ENCODE measurements at regions not wholly inside any gene's neighbourhood (a gene's known extent, or its start where the extent isn't known, plus 50 kb on each side); places are given as distances from the start of the nearest gene placed in this dataset.

DNA sequence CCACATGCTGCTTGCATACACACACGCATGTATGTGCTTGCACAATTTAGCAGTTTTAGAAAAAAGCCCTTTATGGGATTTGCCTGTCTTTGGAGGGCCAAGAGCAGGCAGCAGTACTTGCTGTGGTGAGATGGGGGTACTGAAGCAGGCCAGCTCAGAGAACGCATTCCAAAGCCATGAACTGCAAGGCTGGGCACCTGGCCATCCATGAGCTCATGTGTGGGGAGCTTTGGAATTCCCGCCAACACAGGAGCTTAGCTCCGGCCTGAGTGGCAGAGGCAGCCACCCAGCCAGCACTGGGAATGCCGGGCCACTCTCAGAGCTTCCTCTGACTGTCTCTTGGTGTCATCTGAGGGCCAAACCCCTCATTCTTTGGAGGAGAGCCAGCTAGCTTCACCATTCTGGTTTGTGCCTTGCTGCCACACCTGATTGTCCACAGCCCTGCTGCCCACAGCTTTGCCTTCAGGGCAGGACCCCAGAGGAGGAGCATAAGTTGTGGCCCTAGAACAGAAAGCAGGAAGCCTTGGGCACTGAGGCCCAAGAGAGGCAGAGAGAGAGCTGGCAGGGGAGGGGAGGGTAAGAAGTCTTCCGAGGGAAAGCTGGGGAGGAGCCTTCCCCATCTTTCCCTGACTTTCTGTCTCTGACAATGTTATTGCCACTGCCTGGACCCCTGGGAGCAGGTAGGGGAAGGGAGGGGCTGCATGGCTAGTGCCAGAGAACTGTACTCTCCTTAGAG lies 92.1 kb upstream of the POU3F1 start:
- H3K4me1 Mint-ChIP-seq: peaks cover 0 to 4% (median 0%) of the 10 kb centered on the region in 7 donors
- no peaks in the 10 kb centered on the region for H3K36me3 Mint-ChIP-seq
- intact Hi-C loops (cut with micrococcal nuclease): no loop called here

GRCh38 chr1:38137164-38137563 lies 90.6 kb upstream of the POU3F1 start:
- no peaks in the 10 kb centered on the region for H3K36me3 ChIP-seq (ENCODE audit: control insufficient read depth in 2 of 3, insufficient read depth in 3 of 3, low read length in 3 of 3)
- Mint-ChIP-seq H3K27ac (no peak overlapping the region), H3K27me3 (peaks cover 65 to 84% (median 75%) of the 10 kb centered on the region in 5 donors), H3K4me3 (no peak overlapping the region), H3K4me1 (peaks cover 0 to 4% (median 0%) of the 10 kb centered on the region in 7 donors), H3K36me3 (no peaks in the 10 kb centered on the region), H3K9me3 (peaks cover 0 to 2% (median 0%) of the 10 kb centered on the region in 11 donors)
- no peaks in the 10 kb centered on the region for H3K9me3 ChIP-seq (ENCODE audit: control insufficient read depth in 2 of 3, low read length in 3 of 3)
- no peak for DNase-seq
- intact Hi-C loops (cut with micrococcal nuclease): no loop called here
- H3K4me3 ChIP-seq (ENCODE audit: low read length): no peak overlapping the region
- ChIA-PET CTCF (no interaction called here), POLR2A (no interaction called here)
- H3K4me1 ChIP-seq (ENCODE audit: control insufficient read depth in 2 of 2, insufficient read depth in 2 of 2, low read length in 2 of 2): no peaks in the 10 kb centered on the region
- H3K27ac ChIP-seq (ENCODE audit: low read depth, low read length): no peak overlapping the region
- no peaks in the 10 kb centered on the region for H3K27me3 ChIP-seq (ENCODE audit: control insufficient read depth in 2 of 2, insufficient read depth in 2 of 2, low read length in 2 of 2)
- ATAC-seq: no peak

More for the DNA sequence above, 92.1 kb upstream of the POU3F1 start:
- no peak overlapping the region for H3K27ac ChIP-seq (ENCODE audit: low read depth, low read length)
- Mint-ChIP-seq H3K27ac (no peak overlapping the region), H3K4me3 (no peak overlapping the region), H3K27me3 (peaks cover 74 to 92% (median 79%) of the 10 kb centered on the region in 5 donors), H3K9me3 (peaks cover 0 to 5% (median 0%) of the 10 kb centered on the region in 11 donors)
- ChIA-PET POLR2A (no interaction called here), CTCF (no interaction called here)
- no peaks in the 10 kb centered on the region for H3K27me3 ChIP-seq (ENCODE audit: control insufficient read depth in 2 of 2, insufficient read depth in 2 of 2, low read length in 2 of 2)
- no peak overlapping the region for H3K4me3 ChIP-seq (ENCODE audit: low read length)
- DNase-seq: no peak
- no peaks in the 10 kb centered on the region for H3K4me1 ChIP-seq (ENCODE audit: control insufficient read depth in 2 of 2, insufficient read depth in 2 of 2, low read length in 2 of 2)
- no peaks in the 10 kb centered on the region for H3K36me3 ChIP-seq (ENCODE audit: control insufficient read depth in 2 of 3, insufficient read depth in 3 of 3, low read length in 3 of 3)
- no peak for ATAC-seq
- H3K9me3 ChIP-seq (ENCODE audit: control insufficient read depth in 2 of 3, low read length in 3 of 3): no peaks in the 10 kb centered on the region

DNA sequence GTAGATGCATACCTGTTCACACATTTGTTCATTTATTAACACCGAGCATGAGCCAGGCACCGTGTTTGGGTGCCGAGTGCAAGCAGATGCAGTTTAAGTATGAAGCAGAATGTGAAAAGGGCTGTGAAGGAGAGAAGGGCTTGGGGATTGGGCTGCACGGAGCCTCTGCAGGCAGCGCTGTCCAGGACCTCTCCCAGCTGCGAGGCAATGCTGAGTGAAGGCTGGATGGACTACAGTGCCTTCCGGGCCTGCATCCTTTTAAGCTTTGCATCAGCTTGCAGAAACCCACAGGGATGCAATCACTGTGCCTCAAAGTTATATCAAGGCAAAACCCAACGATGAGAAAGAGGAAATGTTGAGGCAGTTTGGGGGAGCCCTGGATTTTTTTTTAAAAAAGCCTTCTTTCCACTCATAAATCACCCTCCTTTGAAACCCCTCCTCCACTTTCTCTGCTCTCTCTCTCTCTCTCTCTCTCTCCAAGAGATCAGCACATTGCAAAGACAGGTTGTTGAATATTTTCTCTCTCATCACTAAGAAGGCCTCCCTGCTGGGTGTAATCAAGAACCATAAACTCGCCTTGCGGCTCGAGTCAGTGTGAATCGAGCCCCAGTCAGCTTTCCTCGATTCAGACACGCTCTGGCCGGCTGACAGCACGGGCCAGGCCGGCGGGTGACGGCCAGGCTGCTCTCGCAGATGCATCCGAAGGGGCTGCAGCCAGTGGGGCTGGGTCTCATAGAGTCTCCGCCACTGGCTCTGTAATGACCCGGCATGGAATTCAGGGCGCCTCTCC lies 89.2 kb upstream of the POU3F1 start:
- H3K4me1 ChIP-seq (ENCODE audit: control insufficient read depth in 2 of 2, insufficient read depth in 2 of 2, low read length in 2 of 2): no peaks in the 10 kb centered on the region
- intact Hi-C loops (cut with micrococcal nuclease): no loop called here
- peaks cover 0 to 2% (median 0%) of the 10 kb centered on the region in 11 donors for H3K9me3 Mint-ChIP-seq

GRCh38 chr1:38134294-38134755 lies 87.7 kb upstream of the POU3F1 start:
- no peak overlapping the region for H3K4me3 ChIP-seq (ENCODE audit: low read length)
- no peak overlapping the region for H3K27ac Mint-ChIP-seq
- H3K4me3 Mint-ChIP-seq: peak overlapping the region in 1 of 10 donors; percentile 39
- H3K4me1 Mint-ChIP-seq: peaks cover 0 to 4% (median 0%) of the 10 kb centered on the region in 7 donors
- DNase-seq (no peak), ATAC-seq (no peak)
- H3K36me3 ChIP-seq (ENCODE audit: control insufficient read depth in 2 of 3, insufficient read depth in 3 of 3, low read length in 3 of 3): no peaks in the 10 kb centered on the region
- no peaks in the 10 kb centered on the region for H3K9me3 Mint-ChIP-seq
- no peaks in the 10 kb centered on the region for H3K4me1 ChIP-seq (ENCODE audit: control insufficient read depth in 2 of 2, insufficient read depth in 2 of 2, low read length in 2 of 2)
- H3K27me3 ChIP-seq (ENCODE audit: control insufficient read depth in 2 of 2, insufficient read depth in 2 of 2, low read length in 2 of 2): no peaks in the 10 kb centered on the region
- H3K27me3 Mint-ChIP-seq: peaks cover 53 to 85% (median 61%) of the 10 kb centered on the region in 5 donors
- intact Hi-C loops (cut with micrococcal nuclease): no loop called here
- H3K36me3 Mint-ChIP-seq: no peaks in the 10 kb centered on the region
- H3K27ac ChIP-seq (ENCODE audit: low read depth, low read length): no peak overlapping the region
- POLR2A ChIA-PET: no interaction called here
- CTCF ChIA-PET: no interaction called here
- no peaks in the 10 kb centered on the region for H3K9me3 ChIP-seq (ENCODE audit: control insufficient read depth in 2 of 3, low read length in 3 of 3)

More for the DNA sequence above, 89.2 kb upstream of the POU3F1 start:
- no peak for DNase-seq
- CTCF ChIA-PET: no interaction called here
- Mint-ChIP-seq H3K4me1 (peaks cover 0 to 4% (median 0%) of the 10 kb centered on the region in 7 donors), H3K4me3 (no peak overlapping the region), H3K27ac (no peak overlapping the region), H3K27me3 (peaks cover 67 to 86% (median 76%) of the 10 kb centered on the region in 5 donors), H3K36me3 (no peaks in the 10 kb centered on the region)
- Histone ChIP-seq H3K9me3 (ENCODE audit: control insufficient read depth in 2 of 3, low read length in 3 of 3) (no peaks in the 10 kb centered on the region), H3K4me3 (ENCODE audit: low read length) (no peak overlapping the region), H3K27me3 (ENCODE audit: control insufficient read depth in 2 of 2, insufficient read depth in 2 of 2, low read length in 2 of 2) (no peaks in the 10 kb centered on the region), H3K27ac (ENCODE audit: low read depth, low read length) (no peak overlapping the region), H3K36me3 (ENCODE audit: control insufficient read depth in 2 of 3, insufficient read depth in 3 of 3, low read length in 3 of 3) (no peaks in the 10 kb centered on the region)
- ATAC-seq: no peak
- POLR2A ChIA-PET: no interaction called here

DNA sequence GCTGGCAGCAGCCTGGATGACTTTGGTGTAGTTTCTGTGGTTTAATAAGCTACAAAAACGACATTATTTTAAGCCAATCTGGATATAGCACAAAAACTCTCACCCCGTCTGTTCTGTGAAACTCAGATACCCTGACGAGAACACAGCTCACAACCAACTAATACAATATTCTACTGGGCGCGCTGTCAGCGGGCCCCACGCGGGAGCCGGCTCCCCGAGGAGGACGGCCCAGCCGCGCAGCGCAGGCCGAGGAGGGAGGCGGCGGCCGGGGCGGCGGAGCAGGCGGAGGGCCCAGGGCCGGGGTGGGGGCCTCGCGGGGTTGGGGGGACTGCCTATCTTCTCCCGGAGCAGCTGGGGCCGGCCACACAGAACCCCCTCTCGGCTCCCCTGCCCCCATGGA lies 87.2 kb upstream of the POU3F1 start:
- peaks cover 0 to 4% (median 0%) of the 10 kb centered on the region in 7 donors for H3K4me1 Mint-ChIP-seq
- peak overlapping the region in 1 of 10 donors; percentile 39 for H3K4me3 Mint-ChIP-seq
- H3K27me3 Mint-ChIP-seq: peaks cover 47 to 84% (median 61%) of the 10 kb centered on the region in 5 donors
- ATAC-seq (no peak), DNase-seq (no peak)
- H3K4me1 ChIP-seq (ENCODE audit: control insufficient read depth in 2 of 2, insufficient read depth in 2 of 2, low read length in 2 of 2): no peaks in the 10 kb centered on the region
- no peaks in the 10 kb centered on the region for H3K27me3 ChIP-seq (ENCODE audit: control insufficient read depth in 2 of 2, insufficient read depth in 2 of 2, low read length in 2 of 2)
- ChIA-PET POLR2A (no interaction called here), CTCF (no interaction called here)
- intact Hi-C loops (cut with micrococcal nuclease): no loop called here
- H3K9me3 Mint-ChIP-seq: no peaks in the 10 kb centered on the region
- no peak overlapping the region for H3K4me3 ChIP-seq (ENCODE audit: low read length)
- H3K36me3 Mint-ChIP-seq: no peaks in the 10 kb centered on the region
- no peak overlapping the region for H3K27ac Mint-ChIP-seq
- H3K9me3 ChIP-seq (ENCODE audit: control insufficient read depth in 2 of 3, low read length in 3 of 3): no peaks in the 10 kb centered on the region
- no peak overlapping the region for H3K27ac ChIP-seq (ENCODE audit: low read depth, low read length)
- no peaks in the 10 kb centered on the region for H3K36me3 ChIP-seq (ENCODE audit: control insufficient read depth in 2 of 3, insufficient read depth in 3 of 3, low read length in 3 of 3)

DNA sequence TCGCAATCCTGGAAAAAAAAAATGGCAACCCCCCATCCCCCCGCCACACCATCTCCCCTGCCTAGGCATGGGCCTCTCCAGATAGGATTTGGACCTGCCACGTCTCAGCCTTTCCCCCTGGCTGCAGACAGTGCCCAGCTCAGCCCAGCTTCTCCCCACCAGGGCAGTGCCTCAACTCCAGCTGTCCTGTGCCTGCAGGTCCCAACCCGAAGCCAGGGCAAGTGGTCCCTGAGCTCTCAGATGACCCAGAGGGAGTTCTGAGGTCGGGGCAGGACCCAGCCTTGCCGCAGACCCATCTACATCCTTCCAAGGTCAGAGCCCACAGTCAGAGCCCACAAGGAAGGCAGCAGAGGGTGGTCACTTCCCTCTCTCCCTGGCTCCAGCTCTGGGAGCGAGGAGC lies 86.7 kb upstream of the POU3F1 start:
- no peaks in the 10 kb centered on the region for H3K9me3 ChIP-seq (ENCODE audit: control insufficient read depth in 2 of 3, low read length in 3 of 3)
- Mint-ChIP-seq H3K9me3 (no peaks in the 10 kb centered on the region), H3K27ac (no peak overlapping the region), H3K4me1 (peaks cover 0 to 4% (median 0%) of the 10 kb centered on the region in 7 donors), H3K27me3 (peaks cover 44 to 80% (median 61%) of the 10 kb centered on the region in 5 donors), H3K36me3 (no peaks in the 10 kb centered on the region), H3K4me3 (no peak overlapping the region)
- H3K27me3 ChIP-seq (ENCODE audit: control insufficient read depth in 2 of 2, insufficient read depth in 2 of 2, low read length in 2 of 2): no peaks in the 10 kb centered on the region
- no peak for DNase-seq
- intact Hi-C loops (cut with micrococcal nuclease): no loop called here
- H3K36me3 ChIP-seq (ENCODE audit: control insufficient read depth in 2 of 3, insufficient read depth in 3 of 3, low read length in 3 of 3): no peaks in the 10 kb centered on the region
- ATAC-seq: no peak
- no peak overlapping the region for H3K27ac ChIP-seq (ENCODE audit: low read depth, low read length)
- no peaks in the 10 kb centered on the region for H3K4me1 ChIP-seq (ENCODE audit: control insufficient read depth in 2 of 2, insufficient read depth in 2 of 2, low read length in 2 of 2)
- ChIA-PET CTCF (no interaction called here), POLR2A (no interaction called here)
- no peak overlapping the region for H3K4me3 ChIP-seq (ENCODE audit: low read length)
